ENCODE measurements at regions not wholly inside any gene's neighbourhood (a gene's known extent, or its start where the extent isn't known, plus 50 kb on each side); places are given as distances from the start of the nearest gene placed in this dataset.

GRCh38 chr4:65839164-65839931 is 169.1 kb upstream of the EPHA5 start:
- no peak for FAIRE-seq
- no peak overlapping the region for H3K9ac ChIP-seq (replicated peaks; ENCODE audit: extremely low read depth, insufficient read depth, low read length)
- H3K4me3 ChIP-seq (replicated peaks in 1 of 3; ENCODE audit: insufficient read depth in 1 of 3, low read depth in 1 of 3, low read length in 3 of 3), result no peak overlapping the region
- no peaks in the 10 kb centered on the region for H3K27me3 ChIP-seq (ENCODE audit: control insufficient read depth in 2 of 2, insufficient read depth in 2 of 2, low read length in 2 of 2)
- no peaks in the 10 kb centered on the region for H4K20me1 ChIP-seq (replicated peaks; ENCODE audit: control insufficient read depth, extremely low read depth, insufficient read depth, low read length)
- ChIA-PET CTCF (no interaction called here), POLR2A (no interaction called here)
- intact Hi-C loops (cut with micrococcal nuclease) (no loop called here), dilution Hi-C loops (cut with MboI; ENCODE audit: extremely low pct_ligation_motif_present, low sequenced_read_pairs) (no loop called here)
- no peak for TF ChIP-seq POLR2AphosphoS5 (IDR thresholded peaks at IDR 0.05; ENCODE audit: insufficient read depth, low read depth, low read length)
- no peak for TF ChIP-seq GATA2 (IDR thresholded peaks at IDR 0.05; ENCODE audit: insufficient read depth, insufficient read length, low read depth, low read length)
- TF ChIP-seq FOS (IDR thresholded peaks at IDR 0.05; ENCODE audit: borderline replicate concordance, insufficient read depth, low read length), result no peak
- no peak for TF ChIP-seq EZH2 (IDR thresholded peaks at IDR 0.05; ENCODE audit: borderline replicate concordance, low read depth, low read length, severe bottlenecking)
- H3K27ac ChIP-seq (ENCODE audit: insufficient read depth, low read depth, low read length), result no peak overlapping the region
- H3K9me1 ChIP-seq (replicated peaks; ENCODE audit: control insufficient read depth, extremely low read depth, insufficient read depth, low read length), result no peaks in the 10 kb centered on the region
- H3K36me3 ChIP-seq (ENCODE audit: control insufficient read depth in 2 of 2, extremely low read depth in 1 of 2, insufficient read depth in 2 of 2, low read length in 2 of 2), result no peaks in the 10 kb centered on the region
- DNase-seq (ENCODE audit: low read depth, low spot score), result no peak
- no peak overlapping the region for H2AFZ ChIP-seq (ENCODE audit: low read depth, low read length)
- no TSS peak for BruUV-seq (replicated peaks)
- no peaks in the 10 kb centered on the region for H3K4me1 ChIP-seq (ENCODE audit: control insufficient read depth, extremely low read depth, insufficient read depth, low read length)
- H3K79me2 ChIP-seq (ENCODE audit: control insufficient read depth, insufficient read depth, low read length), result no peaks in the 10 kb centered on the region
- H3K9me3 ChIP-seq (replicated peaks; ENCODE audit: control insufficient read depth, insufficient read depth, low read length), result no peaks in the 10 kb centered on the region
- no peak overlapping the region for H3K4me2 ChIP-seq (ENCODE audit: insufficient read depth, low read length)

GRCh38 chr4:65834707-65835106 is 164.4 kb upstream of the EPHA5 start:
- CTCF ChIA-PET, result no interaction called here
- Histone ChIP-seq H3K79me2 (ENCODE audit: control insufficient read depth, insufficient read depth, low read length) (no peaks in the 10 kb centered on the region), H3K36me3 (ENCODE audit: control insufficient read depth in 2 of 2, extremely low read depth in 1 of 2, insufficient read depth in 2 of 2, low read length in 2 of 2) (no peaks in the 10 kb centered on the region), H3K9me1 (replicated peaks; ENCODE audit: control insufficient read depth, extremely low read depth, insufficient read depth, low read length) (no peaks in the 10 kb centered on the region), H4K20me1 (replicated peaks; ENCODE audit: control insufficient read depth, extremely low read depth, insufficient read depth, low read length) (no peaks in the 10 kb centered on the region), H3K9ac (replicated peaks; ENCODE audit: extremely low read depth, insufficient read depth, low read length) (no peak overlapping the region), H3K4me2 (ENCODE audit: insufficient read depth, low read length) (no peak overlapping the region), H3K9me3 (replicated peaks; ENCODE audit: control insufficient read depth, insufficient read depth, low read length) (no peaks in the 10 kb centered on the region), H3K4me3 (replicated peaks in 1 of 3; ENCODE audit: insufficient read depth in 1 of 3, low read depth in 1 of 3, low read length in 3 of 3) (no peak overlapping the region), H3K27me3 (ENCODE audit: control insufficient read depth in 2 of 2, insufficient read depth in 2 of 2, low read length in 2 of 2) (no peaks in the 10 kb centered on the region), H3K27ac (ENCODE audit: insufficient read depth, low read depth, low read length) (no peak overlapping the region), H3K4me1 (ENCODE audit: control insufficient read depth, extremely low read depth, insufficient read depth, low read length) (no peaks in the 10 kb centered on the region), H2AFZ (ENCODE audit: low read depth, low read length) (no peak overlapping the region)
- POLR2A ChIA-PET, result no interaction called here
- DNase-seq (ENCODE audit: low read depth, low spot score), result no peak
- TF ChIP-seq, protein P1, sequence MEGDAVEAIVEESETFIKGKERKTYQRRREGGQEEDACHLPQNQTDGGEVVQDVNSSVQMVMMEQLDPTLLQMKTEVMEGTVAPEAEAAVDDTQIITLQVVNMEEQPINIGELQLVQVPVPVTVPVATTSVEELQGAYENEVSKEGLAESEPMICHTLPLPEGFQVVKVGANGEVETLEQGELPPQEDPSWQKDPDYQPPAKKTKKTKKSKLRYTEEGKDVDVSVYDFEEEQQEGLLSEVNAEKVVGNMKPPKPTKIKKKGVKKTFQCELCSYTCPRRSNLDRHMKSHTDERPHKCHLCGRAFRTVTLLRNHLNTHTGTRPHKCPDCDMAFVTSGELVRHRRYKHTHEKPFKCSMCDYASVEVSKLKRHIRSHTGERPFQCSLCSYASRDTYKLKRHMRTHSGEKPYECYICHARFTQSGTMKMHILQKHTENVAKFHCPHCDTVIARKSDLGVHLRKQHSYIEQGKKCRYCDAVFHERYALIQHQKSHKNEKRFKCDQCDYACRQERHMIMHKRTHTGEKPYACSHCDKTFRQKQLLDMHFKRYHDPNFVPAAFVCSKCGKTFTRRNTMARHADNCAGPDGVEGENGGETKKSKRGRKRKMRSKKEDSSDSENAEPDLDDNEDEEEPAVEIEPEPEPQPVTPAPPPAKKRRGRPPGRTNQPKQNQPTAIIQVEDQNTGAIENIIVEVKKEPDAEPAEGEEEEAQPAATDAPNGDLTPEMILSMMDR (IDR thresholded peaks at IDR 0.05; ENCODE audit: extremely low read depth in 1 of 2, insufficient read depth in 1 of 2, low read depth in 1 of 2, low read length in 2 of 2), result no peak
- TF ChIP-seq POLR2A (IDR thresholded peaks at IDR 0.05; ENCODE audit: low read depth, low read length), result no peak
- no peak for TF ChIP-seq MYC (IDR thresholded peaks at IDR 0.05; ENCODE audit: low read depth, low read length)
- TF ChIP-seq, protein P2, sequence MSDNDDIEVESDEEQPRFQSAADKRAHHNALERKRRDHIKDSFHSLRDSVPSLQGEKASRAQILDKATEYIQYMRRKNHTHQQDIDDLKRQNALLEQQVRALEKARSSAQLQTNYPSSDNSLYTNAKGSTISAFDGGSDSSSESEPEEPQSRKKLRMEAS (IDR thresholded peaks at IDR 0.05; ENCODE audit: insufficient read depth, insufficient read length), result no peak
- TF ChIP-seq GATA2 (IDR thresholded peaks at IDR 0.05; ENCODE audit: insufficient read depth, insufficient read length, low read depth, low read length), result no peak
- TF ChIP-seq JUN (IDR thresholded peaks at IDR 0.05; ENCODE audit: borderline replicate concordance, insufficient read depth, insufficient read length, low read depth), result no peak
- no peak for TF ChIP-seq FOS (IDR thresholded peaks at IDR 0.05; ENCODE audit: borderline replicate concordance, insufficient read depth, low read length)
- no peak for TF ChIP-seq EZH2 (IDR thresholded peaks at IDR 0.05; ENCODE audit: borderline replicate concordance, low read depth, low read length, severe bottlenecking)
- TF ChIP-seq POLR2AphosphoS5 (IDR thresholded peaks at IDR 0.05; ENCODE audit: insufficient read depth, low read depth, low read length), result no peak
- intact Hi-C loops (cut with micrococcal nuclease), result no loop called here
- dilution Hi-C loops (cut with MboI; ENCODE audit: extremely low pct_ligation_motif_present, low sequenced_read_pairs), result no loop called here
- no TSS peak for BruUV-seq (replicated peaks)
- no peak for FAIRE-seq

All from endothelial cell of umbilical vein (primary cell).